GM23338 (cell line): ENCODE measurements at regions not wholly inside any gene's neighbourhood (a gene's known extent, or its start where the extent isn't known, plus 50 kb on each side); places are given as distances from the start of the nearest gene placed in this dataset.
"Not testable (repeated sequence)": the region's sequence is repeated elsewhere in the genome, so short reads cannot be mapped to it uniquely, and the experiment has no call there.

Experiments used
- POLR2AphosphoS5 ChIP-seq: IDR thresholded peaks from 2 replicates; pipeline ENCODE4 v1.6.1; 2016; ENCODE audit warnings: antibody characterized with exemption, low read depth
- TF ChIP-seq, protein P1 (sequence below), 2 experiments: fragments of 200-600 bp in 1 of 2; sonication (generic) in 1 of 2; conservative IDR thresholded peaks; 2 replicates each; pipeline versions ENCODE4 v1.5.1 to v1.6.1; 2016 to 2017; ENCODE audit warnings: antibody characterized with exemption in 2 of 2, low read depth in 2 of 2, mild to moderate bottlenecking in 2 of 2, moderate library complexity in 1 of 2

DNA sequence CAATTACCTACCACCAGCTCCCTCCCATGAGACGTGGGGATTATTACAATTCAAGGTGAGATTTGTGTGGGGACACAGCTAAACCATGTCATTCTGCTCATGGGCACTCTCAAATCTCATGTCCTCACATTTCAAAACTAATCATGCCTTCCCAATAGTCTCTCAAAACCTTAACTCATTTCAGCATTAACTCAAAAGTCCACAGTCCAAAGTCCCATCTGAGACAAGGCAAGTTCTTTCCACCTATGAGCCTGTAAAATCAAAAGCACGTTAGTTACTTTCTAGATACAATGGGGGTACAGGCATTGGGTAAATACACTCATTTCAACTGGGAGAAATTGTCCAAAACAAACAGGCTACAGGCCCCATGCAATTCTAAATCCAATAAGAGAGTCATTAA lies 112.8 kb upstream of the OLFM3 start:
- TF ChIP-seq, protein P1, sequence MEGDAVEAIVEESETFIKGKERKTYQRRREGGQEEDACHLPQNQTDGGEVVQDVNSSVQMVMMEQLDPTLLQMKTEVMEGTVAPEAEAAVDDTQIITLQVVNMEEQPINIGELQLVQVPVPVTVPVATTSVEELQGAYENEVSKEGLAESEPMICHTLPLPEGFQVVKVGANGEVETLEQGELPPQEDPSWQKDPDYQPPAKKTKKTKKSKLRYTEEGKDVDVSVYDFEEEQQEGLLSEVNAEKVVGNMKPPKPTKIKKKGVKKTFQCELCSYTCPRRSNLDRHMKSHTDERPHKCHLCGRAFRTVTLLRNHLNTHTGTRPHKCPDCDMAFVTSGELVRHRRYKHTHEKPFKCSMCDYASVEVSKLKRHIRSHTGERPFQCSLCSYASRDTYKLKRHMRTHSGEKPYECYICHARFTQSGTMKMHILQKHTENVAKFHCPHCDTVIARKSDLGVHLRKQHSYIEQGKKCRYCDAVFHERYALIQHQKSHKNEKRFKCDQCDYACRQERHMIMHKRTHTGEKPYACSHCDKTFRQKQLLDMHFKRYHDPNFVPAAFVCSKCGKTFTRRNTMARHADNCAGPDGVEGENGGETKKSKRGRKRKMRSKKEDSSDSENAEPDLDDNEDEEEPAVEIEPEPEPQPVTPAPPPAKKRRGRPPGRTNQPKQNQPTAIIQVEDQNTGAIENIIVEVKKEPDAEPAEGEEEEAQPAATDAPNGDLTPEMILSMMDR (conservative IDR thresholded peaks at IDR 0.05; ENCODE audit: low read depth in 2 of 2), result not testable (repeated sequence)
- TF ChIP-seq POLR2AphosphoS5, result not testable (repeated sequence)
